ENCODE measurements at regions not wholly inside any gene's neighbourhood (a gene's known extent, or its start where the extent isn't known, plus 50 kb on each side); places are given as distances from the start of the nearest gene placed in this dataset.

- Histone ChIP-seq H3K27me3 (ENCODE audit: control insufficient read depth, insufficient read depth, low read length) (no peaks in the 10 kb centered on the region), H3K9me3 (ENCODE audit: control insufficient read depth, low read depth, low read length) (no peaks in the 10 kb centered on the region), H3K4me3 (ENCODE audit: low read length) (no peak overlapping the region), H3K9ac (ENCODE audit: low read length) (no peak overlapping the region), H3K4me1 (ENCODE audit: control insufficient read depth, low read depth, low read length) (no peaks in the 10 kb centered on the region), H3K36me3 (ENCODE audit: control insufficient read depth, low read depth, low read length) (no peaks in the 10 kb centered on the region), H3K27ac (ENCODE audit: low read length) (no peak overlapping the region)
Observed at GRCh38 chr5:164041105-164041504, 535.7 kb downstream of the MAT2B start.

GRCh38 chr5:164048359-164048926, 543.0 kb downstream of the MAT2B start:
- H3K9me3 ChIP-seq (ENCODE audit: control insufficient read depth, low read depth, low read length): no peaks in the 10 kb centered on the region
- H3K27ac ChIP-seq (ENCODE audit: low read length): no peak overlapping the region
- no peaks in the 10 kb centered on the region for H3K36me3 ChIP-seq (ENCODE audit: control insufficient read depth, low read depth, low read length)
- H3K4me1 ChIP-seq (ENCODE audit: control insufficient read depth, low read depth, low read length): no peaks in the 10 kb centered on the region
- H3K4me3 ChIP-seq (ENCODE audit: low read length): no peak overlapping the region
- H3K9ac ChIP-seq (ENCODE audit: low read length): no peak overlapping the region
- H3K27me3 ChIP-seq (ENCODE audit: control insufficient read depth, insufficient read depth, low read length): no peaks in the 10 kb centered on the region

- Histone ChIP-seq H3K36me3 (ENCODE audit: control insufficient read depth, low read depth, low read length) (no peaks in the 10 kb centered on the region), H3K9me3 (ENCODE audit: control insufficient read depth, low read depth, low read length) (no peaks in the 10 kb centered on the region), H3K27ac (ENCODE audit: low read length) (no peak overlapping the region), H3K4me1 (ENCODE audit: control insufficient read depth, low read depth, low read length) (no peaks in the 10 kb centered on the region), H3K4me3 (ENCODE audit: low read length) (no peak overlapping the region), H3K9ac (ENCODE audit: low read length) (no peak overlapping the region), H3K27me3 (ENCODE audit: control insufficient read depth, insufficient read depth, low read length) (no peaks in the 10 kb centered on the region)
Observed at GRCh38 chr5:164051745-164052144, 546.3 kb downstream of the MAT2B start.

- no peaks in the 10 kb centered on the region for H3K27me3 ChIP-seq (ENCODE audit: control insufficient read depth, insufficient read depth, low read length)
- H3K4me1 ChIP-seq (ENCODE audit: control insufficient read depth, low read depth, low read length): no peaks in the 10 kb centered on the region
- no peaks in the 10 kb centered on the region for H3K36me3 ChIP-seq (ENCODE audit: control insufficient read depth, low read depth, low read length)
- no peaks in the 10 kb centered on the region for H3K9me3 ChIP-seq (ENCODE audit: control insufficient read depth, low read depth, low read length)
- H3K27ac ChIP-seq (ENCODE audit: low read length): no peak overlapping the region
- no peak overlapping the region for H3K9ac ChIP-seq (ENCODE audit: low read length)
- no peak overlapping the region for H3K4me3 ChIP-seq (ENCODE audit: low read length)
Observed at GRCh38 chr5:164052536-164053093, 547.2 kb downstream of the MAT2B start.

GRCh38 chr5:164053123-164053522, 547.7 kb downstream of the MAT2B start:
- Histone ChIP-seq H3K4me1 (ENCODE audit: control insufficient read depth, low read depth, low read length) (no peaks in the 10 kb centered on the region), H3K9ac (ENCODE audit: low read length) (no peak overlapping the region), H3K27ac (ENCODE audit: low read length) (no peak overlapping the region), H3K36me3 (ENCODE audit: control insufficient read depth, low read depth, low read length) (no peaks in the 10 kb centered on the region), H3K27me3 (ENCODE audit: control insufficient read depth, insufficient read depth, low read length) (no peaks in the 10 kb centered on the region), H3K9me3 (ENCODE audit: control insufficient read depth, low read depth, low read length) (no peaks in the 10 kb centered on the region), H3K4me3 (ENCODE audit: low read length) (no peak overlapping the region)

GRCh38 chr5:164054461-164054860, 549.0 kb downstream of the MAT2B start:
- no peaks in the 10 kb centered on the region for H3K36me3 ChIP-seq (ENCODE audit: control insufficient read depth, low read depth, low read length)
- H3K4me1 ChIP-seq (ENCODE audit: control insufficient read depth, low read depth, low read length): no peaks in the 10 kb centered on the region
- H3K4me3 ChIP-seq (ENCODE audit: low read length): no peak overlapping the region
- no peak overlapping the region for H3K27ac ChIP-seq (ENCODE audit: low read length)
- H3K27me3 ChIP-seq (ENCODE audit: control insufficient read depth, insufficient read depth, low read length): no peaks in the 10 kb centered on the region
- no peaks in the 10 kb centered on the region for H3K9me3 ChIP-seq (ENCODE audit: control insufficient read depth, low read depth, low read length)
- no peak overlapping the region for H3K9ac ChIP-seq (ENCODE audit: low read length)

GRCh38 chr5:164057121-164057520, 551.7 kb downstream of the MAT2B start:
- no peaks in the 10 kb centered on the region for H3K4me1 ChIP-seq (ENCODE audit: control insufficient read depth, low read depth, low read length)
- H3K4me3 ChIP-seq (ENCODE audit: low read length): no peak overlapping the region
- H3K36me3 ChIP-seq (ENCODE audit: control insufficient read depth, low read depth, low read length): no peaks in the 10 kb centered on the region
- H3K27me3 ChIP-seq (ENCODE audit: control insufficient read depth, insufficient read depth, low read length): no peaks in the 10 kb centered on the region
- no peaks in the 10 kb centered on the region for H3K9me3 ChIP-seq (ENCODE audit: control insufficient read depth, low read depth, low read length)
- no peak overlapping the region for H3K27ac ChIP-seq (ENCODE audit: low read length)
- H3K9ac ChIP-seq (ENCODE audit: low read length): no peak overlapping the region

- H3K4me3 ChIP-seq (ENCODE audit: low read length): no peak overlapping the region
- H3K27ac ChIP-seq (ENCODE audit: low read length): no peak overlapping the region
- H3K36me3 ChIP-seq (ENCODE audit: control insufficient read depth, low read depth, low read length): no peaks in the 10 kb centered on the region
Observed at GRCh38 chr5:164058621-164059020, 553.2 kb downstream of the MAT2B start.

GRCh38 chr5:164059471-164059870, 554.1 kb downstream of the MAT2B start:
- no peaks in the 10 kb centered on the region for H3K27me3 ChIP-seq (ENCODE audit: control insufficient read depth, insufficient read depth, low read length)
- H3K4me3 ChIP-seq (ENCODE audit: low read length): no peak overlapping the region

More at GRCh38 chr5:164058621-164059020, 553.2 kb downstream of the MAT2B start:
- Histone ChIP-seq H3K9me3 (ENCODE audit: control insufficient read depth, low read depth, low read length) (no peaks in the 10 kb centered on the region), H3K4me1 (ENCODE audit: control insufficient read depth, low read depth, low read length) (no peaks in the 10 kb centered on the region), H3K9ac (ENCODE audit: low read length) (no peak overlapping the region), H3K27me3 (ENCODE audit: control insufficient read depth, insufficient read depth, low read length) (no peaks in the 10 kb centered on the region)

GRCh38 chr5:164060786-164061355, 555.5 kb downstream of the MAT2B start:
- Histone ChIP-seq H3K27ac (ENCODE audit: low read length) (no peak overlapping the region), H3K9ac (ENCODE audit: low read length) (no peak overlapping the region), H3K27me3 (ENCODE audit: control insufficient read depth, insufficient read depth, low read length) (no peaks in the 10 kb centered on the region), H3K4me1 (ENCODE audit: control insufficient read depth, low read depth, low read length) (no peaks in the 10 kb centered on the region), H3K4me3 (ENCODE audit: low read length) (no peak overlapping the region), H3K9me3 (ENCODE audit: control insufficient read depth, low read depth, low read length) (no peaks in the 10 kb centered on the region), H3K36me3 (ENCODE audit: control insufficient read depth, low read depth, low read length) (no peaks in the 10 kb centered on the region)

More at GRCh38 chr5:164059471-164059870, 554.1 kb downstream of the MAT2B start:
- Histone ChIP-seq H3K27ac (ENCODE audit: low read length) (no peak overlapping the region), H3K9ac (ENCODE audit: low read length) (no peak overlapping the region), H3K4me1 (ENCODE audit: control insufficient read depth, low read depth, low read length) (no peaks in the 10 kb centered on the region), H3K9me3 (ENCODE audit: control insufficient read depth, low read depth, low read length) (no peaks in the 10 kb centered on the region), H3K36me3 (ENCODE audit: control insufficient read depth, low read depth, low read length) (no peaks in the 10 kb centered on the region)

- Histone ChIP-seq H3K27me3 (ENCODE audit: control insufficient read depth, insufficient read depth, low read length) (no peaks in the 10 kb centered on the region), H3K27ac (ENCODE audit: low read length) (no peak overlapping the region), H3K4me3 (ENCODE audit: low read length) (no peak overlapping the region), H3K9ac (ENCODE audit: low read length) (no peak overlapping the region), H3K36me3 (ENCODE audit: control insufficient read depth, low read depth, low read length) (no peaks in the 10 kb centered on the region), H3K9me3 (ENCODE audit: control insufficient read depth, low read depth, low read length) (no peaks in the 10 kb centered on the region), H3K4me1 (ENCODE audit: control insufficient read depth, low read depth, low read length) (no peaks in the 10 kb centered on the region)
Observed at GRCh38 chr5:164062304-164062703, 556.9 kb downstream of the MAT2B start.

GRCh38 chr5:164065266-164065665, 559.8 kb downstream of the MAT2B start:
- no peak overlapping the region for H3K9ac ChIP-seq (ENCODE audit: low read length)
- H3K9me3 ChIP-seq (ENCODE audit: control insufficient read depth, low read depth, low read length): no peaks in the 10 kb centered on the region
- H3K36me3 ChIP-seq (ENCODE audit: control insufficient read depth, low read depth, low read length): no peaks in the 10 kb centered on the region
- no peaks in the 10 kb centered on the region for H3K27me3 ChIP-seq (ENCODE audit: control insufficient read depth, insufficient read depth, low read length)
- H3K27ac ChIP-seq (ENCODE audit: low read length): no peak overlapping the region
- no peaks in the 10 kb centered on the region for H3K4me1 ChIP-seq (ENCODE audit: control insufficient read depth, low read depth, low read length)
- H3K4me3 ChIP-seq (ENCODE audit: low read length): no peak overlapping the region
